OCI-M1 (cell line): ENCODE measurements at regions not wholly inside any gene's neighbourhood (a gene's known extent, or its start where the extent isn't known, plus 50 kb on each side); places are given as distances from the start of the nearest gene placed in this dataset.

Experiments used
- DNase-seq: peaks from one replicate; lab custom pipeline; 2025; lab: John Stamatoyannopoulos, UW

- no peak for DNase-seq
Measured at GRCh38 chrX:39603230-39603629, 494.5 kb downstream of the BCOR start.

- no peak for DNase-seq
Measured at GRCh38 chrX:39605183-39605582, 492.6 kb downstream of the BCOR start.

GRCh38 chrX:39605866-39606265 lies 491.9 kb downstream of the BCOR start:
- DNase-seq: no peak

- peak; percentile 1 for DNase-seq
Measured at GRCh38 chrX:39609941-39610340, 487.8 kb downstream of the BCOR start.

- peak; percentile 1 for DNase-seq
Measured at GRCh38 chrX:39611468-39611867, 486.3 kb downstream of the BCOR start.

GRCh38 chrX:39613482-39613995 lies 484.2 kb downstream of the BCOR start:
- DNase-seq: no peak

GRCh38 chrX:39613997-39614679 lies 483.6 kb downstream of the BCOR start:
- DNase-seq: no peak

- DNase-seq: no peak
Measured at GRCh38 chrX:39614680-39614998, 483.1 kb downstream of the BCOR start.

- peak; percentile 17 for DNase-seq
Measured at GRCh38 chrX:39616098-39616729, 481.5 kb downstream of the BCOR start.

- DNase-seq: no peak
Measured at GRCh38 chrX:39616731-39617130, 481.0 kb downstream of the BCOR start.

GRCh38 chrX:39618178-39618577 lies 479.6 kb downstream of the BCOR start:
- DNase-seq: no peak

GRCh38 chrX:39619182-39620009 lies 478.4 kb downstream of the BCOR start:
- DNase-seq: peak; percentile 38

- no peak for DNase-seq
Measured at GRCh38 chrX:39624166-39624565, 473.6 kb downstream of the BCOR start.

GRCh38 chrX:39625810-39626209 lies 471.9 kb downstream of the BCOR start:
- DNase-seq: no peak

GRCh38 chrX:39626749-39627148 lies 471.0 kb downstream of the BCOR start:
- DNase-seq: no peak

GRCh38 chrX:39627257-39627656 lies 470.5 kb downstream of the BCOR start:
- DNase-seq: peak; percentile 45

- DNase-seq: no peak
Measured at GRCh38 chrX:39629001-39629400, 468.8 kb downstream of the BCOR start.

GRCh38 chrX:39630344-39630743 lies 467.4 kb downstream of the BCOR start:
- peak; percentile 20 for DNase-seq

GRCh38 chrX:39631276-39632229 lies 466.2 kb downstream of the BCOR start:
- DNase-seq: no peak

- DNase-seq: peak; percentile 85
Measured at GRCh38 chrX:39633293-39633692, 464.5 kb downstream of the BCOR start.

- no peak for DNase-seq
Measured at GRCh38 chrX:39636481-39636880, 461.3 kb downstream of the BCOR start.

GRCh38 chrX:39638526-39638925 lies 459.2 kb downstream of the BCOR start:
- no peak for DNase-seq
